HepG2 (cell line): ENCODE measurements at regions not wholly inside any gene's neighbourhood (a gene's known extent, or its start where the extent isn't known, plus 50 kb on each side); places are given as distances from the start of the nearest gene placed in this dataset.
A peak's percentile ranks its signal among the peaks of the same experiment; 100 is the strongest.

Source experiments
- ATAC-seq: fragments of 200-7000 bp; cut with Tn5 transposase; 3 replicates; pipeline ENCODE4 v1.9.1; 2020; ENCODE audit warnings: mild to moderate bottlenecking, moderate library complexity
- BruUV-seq: library from RNA; stranded (reverse); fragments of 400-500 nt; replicated peaks from 2 replicates; lab custom pipeline; 2021; lab: Mats Ljungman, UMichigan
- CTCF ChIA-PET: fragments of 300-600 bp; formaldehyde crosslinking; extraction: SDS; loops from one replicate; lab custom pipeline; 2021; ENCODE audit warnings: low total read pairs, inconsistent platforms, low intra/inter-chr PET ratio; lab: Yijun Ruan, JAX
- POLR2A ChIA-PET: fragments of 350-600 bp; sonication (Branson Sonifier 250); formaldehyde crosslinking; loops from one replicate; lab custom pipeline; 2020; ENCODE audit warnings: antibody characterized with exemption, inconsistent platforms; lab: Yijun Ruan, JAX
- DNase-seq: peaks from one replicate; pipeline ENCODE4 v3.0.0-alpha.2; 2015; ENCODE audit warnings: low spot score
- FAIRE-seq: peaks from 3 replicates; lab custom pipeline; 2011; peaks lifted over from hg19 to GRCh38; lab: Jason Lieb, UNC
- H2AFZ ChIP-seq: one replicate; pipeline ENCODE4 v1.6.1; 2011; ENCODE audit warnings: low read length, inconsistent platforms
- H3K27ac ChIP-seq: fragments of 300-600 bp; 3 replicates; pipeline ENCODE4 v1.8.0; 2011; ENCODE audit warnings: mixed run types, mild to moderate bottlenecking, mixed read lengths, low read length, inconsistent platforms; ENCODE audit not compliant: insufficient read depth; ENCODE audit errors: extremely low read length
- H3K27me3 ChIP-seq, 2 experiments: fragments of 200-600 bp in 1 of 2; 2 replicates in 1 of 2; 3 replicates in 1 of 2; pipeline versions ENCODE4 v1.6.0 to v1.8.0; 2011; ENCODE audit warnings: low read length in 2 of 2, mild to moderate bottlenecking in 2 of 2, moderate library complexity in 2 of 2, inconsistent platforms in 1 of 2; ENCODE audit not compliant: insufficient read depth in 2 of 2, control insufficient read depth in 1 of 2
- H3K36me3 ChIP-seq, 2 experiments: fragments of 200-600 bp in 1 of 2; replicated peaks in 1 of 2; 2 replicates in 1 of 2; 3 replicates in 1 of 2; pipeline versions ENCODE4 v1.5.1 to v1.8.0; 2011; ENCODE audit warnings: low read length in 2 of 2, inconsistent platforms in 1 of 2; ENCODE audit not compliant: insufficient read depth in 2 of 2, control insufficient read depth in 1 of 2
- H3K4me1 ChIP-seq: 2 replicates; pipeline ENCODE4 v1.5.1; 2012; ENCODE audit warnings: low read length, inconsistent platforms; ENCODE audit not compliant: insufficient read depth
- H3K4me2 ChIP-seq: 2 replicates; pipeline ENCODE4 v1.6.0; 2011; ENCODE audit warnings: low read depth, low read length, inconsistent platforms
- H3K4me3 ChIP-seq, 3 experiments: fragments of 200-600 bp in 1 of 3; sonication (generic), shearing (Covaris generic) in 1 of 3; replicated peaks in 1 of 3; 2 replicates each; pipeline ENCODE4 v1.5.1; 2011 to 2016; ENCODE audit warnings: low read length in 3 of 3, inconsistent platforms in 2 of 3, low read depth in 2 of 3, mild to moderate bottlenecking in 2 of 3, control low read depth in 1 of 3, mixed read lengths in 1 of 3; ENCODE audit not compliant: insufficient read depth in 1 of 3
- H3K79me2 ChIP-seq: one replicate; pipeline ENCODE4 v1.6.1; 2011; ENCODE audit warnings: low read length, inconsistent platforms; ENCODE audit not compliant: insufficient read depth
- H3K9ac ChIP-seq: 2 replicates; pipeline ENCODE4 v1.6.0; 2011; ENCODE audit warnings: mild to moderate bottlenecking, low read depth, low read length, inconsistent platforms; ENCODE audit not compliant: insufficient read depth
- H3K9me3 ChIP-seq: 2 replicates; pipeline ENCODE4 v1.5.1; 2012; ENCODE audit warnings: mild to moderate bottlenecking, low read length
- H4K20me1 ChIP-seq: 2 replicates; pipeline ENCODE4 v1.6.0; 2011; ENCODE audit warnings: inconsistent platforms, mild to moderate bottlenecking, low read length, moderate library complexity; ENCODE audit not compliant: insufficient read depth
- ASH2L ChIP-seq: fragments of 300-600, 200-600 bp; sonication (generic); IDR thresholded peaks from 2 replicates; pipeline ENCODE4 v1.7.0; 2017; ENCODE audit warnings: low read depth, mild to moderate bottlenecking, moderate library complexity, mixed read lengths, low read length; ENCODE audit not compliant: insufficient read length
- MAFF ChIP-seq: IDR thresholded peaks from 2 replicates; pipeline ENCODE4 v1.6.1; 2011; ENCODE audit warnings: low read depth, low read length, improper control_type of control experiment
- NFE2L2 ChIP-seq: fragments of 150-350 bp; IDR thresholded peaks from 2 replicates; pipeline ENCODE4 v1.6.1; 2014; ENCODE audit warnings: low read length
- SNAPC4 ChIP-seq: sonication (generic); formaldehyde crosslinking; IDR thresholded peaks from 2 replicates; pipeline ENCODE4 v1.4.0; 2020; ENCODE audit warnings: mild to moderate bottlenecking, missing genetic modification reagents
- ZFP41 ChIP-seq: sonication (generic); formaldehyde crosslinking; IDR thresholded peaks from 2 replicates; pipeline ENCODE4 v1.4.0; 2020; ENCODE audit warnings: mild to moderate bottlenecking, missing genetic modification reagents, borderline replicate concordance
- ZNF724P ChIP-seq: sonication (generic); formaldehyde crosslinking; IDR thresholded peaks from 2 replicates; pipeline ENCODE4 v1.8.0; 2022; ENCODE audit warnings: missing genetic modification reagents, borderline replicate concordance
- WGBS: methylation state at CpG from one replicate; pipeline ENCODE4 v1.1.6; 2017; ENCODE audit warnings: low lambda C conversion rate; 5-methylcytosine and 5-hydroxymethylcytosine counted together
- in situ Hi-C: cut with HindIII; loops from 2 replicates; pipeline ENCODE4 v1.10.0; 2017; ENCODE audit warnings: low pct_unique_long_range_greater_than_20kb; ENCODE audit not compliant: extremely low pct_ligation_motif_present
- intact Hi-C: fragments of 100-400 bp; cut with micrococcal nuclease; formaldehyde crosslinking; loops from one replicate; pipeline ENCODE4 v1.10.0; 2022; ENCODE audit not compliant: unreplicated experiment

- peak; percentile 5; the same call in 1 of the 2 replicates for TF ChIP-seq MAFF
- no peak for TF ChIP-seq ASH2L
- no peak for TF ChIP-seq ZFP41
- TF ChIP-seq ZNF724P, result no peak
- 0 out of 2 replicates have a peak, but pooled peaks have one; percentile 29 for TF ChIP-seq SNAPC4 (CRISPR knock-in tag)
- peak; percentile 44; the same call in 1 of the 2 replicates for TF ChIP-seq NFE2L2
- H3K4me1 ChIP-seq, result peaks cover 30% of the 10 kb centered on the region
- no peaks in the 10 kb centered on the region; a peak in 1 of 5 replicates for H3K27me3 ChIP-seq
- no peaks in the 10 kb centered on the region for H3K9me3 ChIP-seq
- ATAC-seq (peak; percentile 82), FAIRE-seq (no peak), DNase-seq (peak; percentile 69)
- H2AFZ ChIP-seq, result peak overlapping the region; percentile 10
- no peaks in the 10 kb centered on the region for H3K36me3 ChIP-seq
- H3K79me2 ChIP-seq, result no peaks in the 10 kb centered on the region
- no peak overlapping the region for H3K4me3 ChIP-seq
- CTCF ChIA-PET, result no interaction called here
- POLR2A ChIA-PET, result no interaction called here
- WGBS, result 20% methylated on average over 9 of the region's 9 CpGs
- intact Hi-C loops (no loop called here), in situ Hi-C loops (no loop called here)
- H3K4me2 ChIP-seq, result peak overlapping the region; percentile 53
- BruUV-seq, result no TSS peak
- no peak overlapping the region for H3K9ac ChIP-seq
- H4K20me1 ChIP-seq, result no peaks in the 10 kb centered on the region
- H3K27ac ChIP-seq, result no peak overlapping the region
Measured at GRCh38 chr3:193942516-193943055, 193.4 kb upstream of the HES1 start.
